HepG2 (cell line): ENCODE measurements at regions not wholly inside any gene's neighbourhood (a gene's known extent, or its start where the extent isn't known, plus 50 kb on each side); places are given as distances from the start of the nearest gene placed in this dataset.

Source experiments
- ATAC-seq: fragments of 200-7000 bp; cut with Tn5 transposase; 3 replicates; pipeline ENCODE4 v1.9.1; 2020; ENCODE audit warnings: mild to moderate bottlenecking, moderate library complexity
- BruUV-seq: library from RNA; stranded (reverse); fragments of 400-500 nt; replicated peaks from 2 replicates; lab custom pipeline; 2021; lab: Mats Ljungman, UMichigan
- CTCF ChIA-PET: fragments of 300-600 bp; formaldehyde crosslinking; extraction: SDS; loops from one replicate; lab custom pipeline; 2021; ENCODE audit warnings: low total read pairs, inconsistent platforms, low intra/inter-chr PET ratio; lab: Yijun Ruan, JAX
- POLR2A ChIA-PET: fragments of 350-600 bp; sonication (Branson Sonifier 250); formaldehyde crosslinking; loops from one replicate; lab custom pipeline; 2020; ENCODE audit warnings: antibody characterized with exemption, inconsistent platforms; lab: Yijun Ruan, JAX
- DNase-seq: peaks from one replicate; pipeline ENCODE4 v3.0.0-alpha.2; 2015; ENCODE audit warnings: low spot score
- FAIRE-seq: peaks from 3 replicates; lab custom pipeline; 2011; peaks lifted over from hg19 to GRCh38; lab: Jason Lieb, UNC
- H2AFZ ChIP-seq: one replicate; pipeline ENCODE4 v1.6.1; 2011; ENCODE audit warnings: low read length, inconsistent platforms
- H3K27ac ChIP-seq: fragments of 300-600 bp; 3 replicates; pipeline ENCODE4 v1.8.0; 2011; ENCODE audit warnings: mixed run types, mild to moderate bottlenecking, mixed read lengths, low read length, inconsistent platforms; ENCODE audit not compliant: insufficient read depth; ENCODE audit errors: extremely low read length
- H3K27me3 ChIP-seq, 2 experiments: fragments of 200-600 bp in 1 of 2; 2 replicates in 1 of 2; 3 replicates in 1 of 2; pipeline versions ENCODE4 v1.6.0 to v1.8.0; 2011; ENCODE audit warnings: low read length in 2 of 2, mild to moderate bottlenecking in 2 of 2, moderate library complexity in 2 of 2, inconsistent platforms in 1 of 2; ENCODE audit not compliant: insufficient read depth in 2 of 2, control insufficient read depth in 1 of 2
- H3K36me3 ChIP-seq, 2 experiments: fragments of 200-600 bp in 1 of 2; replicated peaks in 1 of 2; 2 replicates in 1 of 2; 3 replicates in 1 of 2; pipeline versions ENCODE4 v1.5.1 to v1.8.0; 2011; ENCODE audit warnings: low read length in 2 of 2, inconsistent platforms in 1 of 2; ENCODE audit not compliant: insufficient read depth in 2 of 2, control insufficient read depth in 1 of 2
- H3K4me1 ChIP-seq: 2 replicates; pipeline ENCODE4 v1.5.1; 2012; ENCODE audit warnings: low read length, inconsistent platforms; ENCODE audit not compliant: insufficient read depth
- H3K4me2 ChIP-seq: 2 replicates; pipeline ENCODE4 v1.6.0; 2011; ENCODE audit warnings: low read depth, low read length, inconsistent platforms
- H3K4me3 ChIP-seq, 3 experiments: fragments of 200-600 bp in 1 of 3; sonication (generic), shearing (Covaris generic) in 1 of 3; replicated peaks in 1 of 3; 2 replicates each; pipeline ENCODE4 v1.5.1; 2011 to 2016; ENCODE audit warnings: low read length in 3 of 3, inconsistent platforms in 2 of 3, low read depth in 2 of 3, mild to moderate bottlenecking in 2 of 3, control low read depth in 1 of 3, mixed read lengths in 1 of 3; ENCODE audit not compliant: insufficient read depth in 1 of 3
- H3K79me2 ChIP-seq: one replicate; pipeline ENCODE4 v1.6.1; 2011; ENCODE audit warnings: low read length, inconsistent platforms; ENCODE audit not compliant: insufficient read depth
- H3K9ac ChIP-seq: 2 replicates; pipeline ENCODE4 v1.6.0; 2011; ENCODE audit warnings: mild to moderate bottlenecking, low read depth, low read length, inconsistent platforms; ENCODE audit not compliant: insufficient read depth
- H3K9me3 ChIP-seq: 2 replicates; pipeline ENCODE4 v1.5.1; 2012; ENCODE audit warnings: mild to moderate bottlenecking, low read length
- H4K20me1 ChIP-seq: 2 replicates; pipeline ENCODE4 v1.6.0; 2011; ENCODE audit warnings: inconsistent platforms, mild to moderate bottlenecking, low read length, moderate library complexity; ENCODE audit not compliant: insufficient read depth
- AGO2 ChIP-seq: fragments of 200-400 bp; formaldehyde crosslinking; optimal IDR thresholded peaks from 2 replicates; pipeline ENCODE3; 2017; ENCODE audit warnings: mild to moderate bottlenecking, low read depth, low read length, moderate library complexity
- FOXJ3 ChIP-seq: sonication (generic); formaldehyde crosslinking; IDR thresholded peaks from 2 replicates; pipeline ENCODE4 v1.4.0; 2020; ENCODE audit warnings: missing genetic modification reagents, mild to moderate bottlenecking, borderline replicate concordance
- HHEX ChIP-seq: IDR thresholded peaks from 2 replicates; pipeline ENCODE4 v1.6.1; 2016; ENCODE audit warnings: control low read depth
- KDM4B ChIP-seq: sonication (generic); formaldehyde crosslinking; IDR thresholded peaks from 2 replicates; pipeline ENCODE4 v1.4.0; 2020; ENCODE audit warnings: missing genetic modification reagents
- MAFF ChIP-seq: IDR thresholded peaks from 2 replicates; pipeline ENCODE4 v1.6.1; 2011; ENCODE audit warnings: low read depth, low read length, improper control_type of control experiment
- NR2F1 ChIP-seq, 2 experiments: fragments of 450-650 bp in 1 of 2; formaldehyde crosslinking in 1 of 2; IDR thresholded peaks; 2 replicates each; pipeline versions ENCODE4 v1.5.0 to v1.6.1; 2016 to 2020; ENCODE audit warnings: mild to moderate bottlenecking in 1 of 2, missing compliant biosample characterization in 1 of 2, missing genetic modification reagents in 1 of 2, moderate library complexity in 1 of 2
- PAWR ChIP-seq: sonication (generic); formaldehyde crosslinking; IDR thresholded peaks from 2 replicates; pipeline ENCODE4 v1.4.0; 2020; ENCODE audit warnings: missing genetic modification reagents, mild to moderate bottlenecking, borderline replicate concordance
- PHB2 ChIP-seq: fragments of 450-650 bp; IDR thresholded peaks from 2 replicates; pipeline ENCODE4 v1.6.1; 2018; ENCODE audit not compliant: partially characterized antibody
- POGZ ChIP-seq: sonication (generic); formaldehyde crosslinking; IDR thresholded peaks from 2 replicates; pipeline ENCODE4 v1.4.0; 2020; ENCODE audit warnings: mild to moderate bottlenecking, missing genetic modification reagents
- RBAK ChIP-seq: sonication (generic); formaldehyde crosslinking; IDR thresholded peaks from 2 replicates; pipeline ENCODE4 v1.5.1; 2020; ENCODE audit warnings: mild to moderate bottlenecking, missing genetic modification reagents
- RBM22 ChIP-seq: fragments of 200-400 bp; formaldehyde crosslinking; optimal IDR thresholded peaks from 2 replicates; pipeline ENCODE3; 2017; ENCODE audit warnings: mild to moderate bottlenecking, low read length, moderate library complexity
- RXRB ChIP-seq: IDR thresholded peaks from 2 replicates; pipeline ENCODE4 v1.6.1; 2016; ENCODE audit warnings: borderline replicate concordance, missing genetic modification reagents, missing compliant biosample characterization
- SMC3 ChIP-seq: IDR thresholded peaks from 2 replicates; pipeline ENCODE4 v1.6.1; 2011; ENCODE audit warnings: low read length, improper control_type of control experiment
- TMF1 ChIP-seq: sonication (generic); formaldehyde crosslinking; IDR thresholded peaks from 2 replicates; pipeline ENCODE4 v1.8.1; 2022; ENCODE audit warnings: low read depth, missing genetic modification reagents
- ZBTB10 ChIP-seq: sonication (generic); formaldehyde crosslinking; IDR thresholded peaks from 2 replicates; pipeline ENCODE4 v1.4.0; 2020; ENCODE audit warnings: missing genetic modification reagents, borderline replicate concordance
- ZNF34 ChIP-seq: sonication (generic); formaldehyde crosslinking; IDR thresholded peaks from 2 replicates; pipeline ENCODE4 v1.4.0; 2020; ENCODE audit warnings: mild to moderate bottlenecking, missing genetic modification reagents, borderline replicate concordance
- ZNF704 ChIP-seq: sonication (generic); formaldehyde crosslinking; IDR thresholded peaks from 2 replicates; pipeline ENCODE4 v1.8.1; 2023; ENCODE audit warnings: mild to moderate bottlenecking, inconsistent platforms, moderate library complexity, missing genetic modification reagents, borderline replicate concordance
- WGBS: methylation state at CpG from one replicate; pipeline ENCODE4 v1.1.6; 2017; ENCODE audit warnings: low lambda C conversion rate; 5-methylcytosine and 5-hydroxymethylcytosine counted together
- in situ Hi-C: cut with HindIII; loops from 2 replicates; pipeline ENCODE4 v1.10.0; 2017; ENCODE audit warnings: low pct_unique_long_range_greater_than_20kb; ENCODE audit not compliant: extremely low pct_ligation_motif_present
- intact Hi-C: fragments of 100-400 bp; cut with micrococcal nuclease; formaldehyde crosslinking; loops from one replicate; pipeline ENCODE4 v1.10.0; 2022; ENCODE audit not compliant: unreplicated experiment

DNA sequence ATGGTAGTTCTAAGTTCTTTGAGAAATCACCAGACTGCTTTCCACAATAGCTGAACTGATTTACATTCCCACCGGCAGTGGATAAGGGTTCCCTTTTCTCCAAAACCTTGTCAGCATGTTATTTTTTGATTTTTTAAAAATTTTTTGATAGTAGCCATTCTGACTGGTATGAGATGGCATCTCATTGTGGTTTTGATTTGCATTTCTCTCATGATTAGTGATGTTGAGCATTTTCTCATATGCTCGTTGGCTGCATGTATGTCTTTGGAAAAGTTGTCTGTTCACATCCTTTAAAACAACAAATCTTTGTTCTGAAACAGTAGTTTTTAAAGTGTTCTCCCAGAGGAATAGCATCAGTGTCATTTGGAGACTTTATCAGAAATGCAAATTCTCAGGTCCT lies 77.5 kb upstream of the POMP start:
- BruUV-seq, result no TSS peak
- Histone ChIP-seq H3K36me3 (no peaks in the 10 kb centered on the region), H3K27me3 (0 out of 5 replicates have a peak, but pooled peaks cover 0 to 1% of the 10 kb centered on the region in 2 experiments), H3K4me3 (no peak overlapping the region), H2AFZ (no peak overlapping the region), H4K20me1 (no peaks in the 10 kb centered on the region), H3K9me3 (no peaks in the 10 kb centered on the region), H3K27ac (no peak overlapping the region), H3K4me2 (no peak overlapping the region), H3K9ac (no peak overlapping the region), H3K4me1 (peaks cover 9% of the 10 kb centered on the region), H3K79me2 (no peaks in the 10 kb centered on the region)
- intact Hi-C loops (no loop called here), in situ Hi-C loops (no loop called here)
- FAIRE-seq (no peak), DNase-seq (no peak), ATAC-seq (no peak)
- POLR2A ChIA-PET, result no interaction called here
- TF ChIP-seq ZBTB10 (CRISPR knock-in tag) (no peak), MAFF (no peak), SMC3 (no peak), POGZ (CRISPR knock-in tag) (no peak), PHB2 (no peak), FOXJ3 (no peak), HHEX (no peak), TMF1 (no peak), PAWR (CRISPR knock-in tag) (no peak), NR2F1 (CRISPR knock-in tag; IDR thresholded peaks at IDR 0.05) (no peak), RBAK (CRISPR knock-in tag) (no peak), AGO2 (no peak), ZNF704 (CRISPR knock-in tag) (no peak), RBM22 (no peak), KDM4B (no peak), ZNF34 (CRISPR knock-in tag) (no peak), RXRB (CRISPR knock-in tag) (no peak)
- 57% methylated on average over 2 of the region's 2 CpGs for WGBS
- CTCF ChIA-PET, result no interaction called here
